ENCODE measurements at regions not wholly inside any gene's neighbourhood (a gene's known extent, or its start where the extent isn't known, plus 50 kb on each side); places are given as distances from the start of the nearest gene placed in this dataset.

DNA sequence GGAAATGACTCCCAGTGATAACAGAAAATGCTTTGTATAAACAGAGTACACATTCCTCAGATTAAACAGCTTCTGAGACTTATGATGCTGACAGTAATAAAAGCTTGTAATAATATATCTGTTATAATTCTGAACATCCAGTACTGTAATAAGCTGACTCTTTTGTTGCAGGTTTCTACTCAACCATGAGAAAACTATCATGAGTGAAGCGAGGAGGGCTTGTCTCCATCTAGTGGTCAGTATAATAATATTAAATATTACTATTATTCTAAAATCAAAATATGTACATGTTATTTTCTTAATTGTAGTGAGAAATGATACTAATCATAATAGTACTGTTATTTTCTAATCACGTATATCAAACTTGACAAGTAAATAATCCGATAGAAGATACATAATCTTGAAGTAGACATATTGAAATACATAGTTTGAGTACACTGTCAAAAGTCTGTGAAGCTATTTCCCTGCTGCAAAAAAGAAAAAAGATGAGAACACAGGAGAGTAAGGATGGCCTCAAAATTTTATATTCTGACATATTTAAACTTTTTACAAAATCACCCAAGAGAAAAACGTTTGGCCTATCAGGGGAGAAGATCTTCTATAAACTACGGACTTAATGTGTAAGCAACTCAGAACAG lies 183.1 kb downstream of the MOXD1 start (continued):
- TF ChIP-seq CREB1 (IDR thresholded peaks at IDR 0.05; ENCODE audit: low read depth) (no peak), RAD21 (IDR thresholded peaks at IDR 0.05; ENCODE audit: insufficient read depth, low read depth, low read length) (peak; percentile 52), MYB (IDR thresholded peaks at IDR 0.05; ENCODE audit: borderline replicate concordance, low read depth, low read length) (no peak)

- intact Hi-C loops (cut with micrococcal nuclease; ENCODE audit: unreplicated experiment), result no loop called here
- BruUV-seq (replicated peaks), result no TSS peak
These were observed 185.5 kb downstream of the MOXD1 start for GRCh38 chr6:132215805-132216204.

DNA sequence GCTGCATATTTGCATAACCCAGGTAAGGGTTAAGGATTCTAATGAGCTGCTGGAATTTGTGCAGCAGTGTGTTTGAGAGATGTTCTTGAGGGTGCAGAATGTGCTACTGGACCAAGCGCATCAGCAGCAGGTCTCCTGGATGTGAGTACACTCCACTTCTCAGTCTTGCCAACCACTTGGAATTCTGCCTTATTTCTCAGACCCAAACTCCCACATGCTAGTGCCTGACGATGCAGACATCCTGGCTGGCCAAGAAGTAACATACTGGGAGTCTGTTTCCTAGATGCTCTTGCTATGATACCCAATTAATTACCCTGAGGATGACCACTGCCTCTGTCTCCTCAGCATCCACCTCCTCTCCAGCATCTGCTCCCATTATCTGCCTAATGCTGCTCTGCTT lies 186.6 kb downstream of the MOXD1 start:
- H3K79me2 ChIP-seq (ENCODE audit: control insufficient read depth, insufficient read depth, low read length), result no peaks in the 10 kb centered on the region
- no peak for DNase-seq (ENCODE audit: low read depth, low spot score)
- H3K27ac ChIP-seq (ENCODE audit: control insufficient read depth, insufficient read depth), result no peak overlapping the region
- no peak overlapping the region for H2AFZ ChIP-seq (ENCODE audit: control insufficient read depth, low read depth, low read length)
- ChIA-PET SMC1A (ENCODE audit: uncharacterized antibody, unreplicated experiment) (interaction anchor here (0.6 kb wide), 1 partner anchor 281 kb away, joined by 3 read pairs; no protein-coding TSS in a partner anchor), RAD21 (ENCODE audit: unreplicated experiment) (no interaction called here), CTCF (no interaction called here), POLR2A (no interaction called here)
- FAIRE-seq, result no peak
- no peak overlapping the region for H3K4me3 ChIP-seq
- H3K36me3 ChIP-seq (ENCODE audit: control insufficient read depth in 2 of 2, insufficient read depth in 2 of 2, low read length in 1 of 2), result no peaks in the 10 kb centered on the region
- H3K9ac ChIP-seq (ENCODE audit: control insufficient read depth, insufficient read depth, low read length), result no peak overlapping the region
- no peaks in the 10 kb centered on the region for H3K9me3 ChIP-seq (replicated peaks; ENCODE audit: control insufficient read depth, insufficient read depth, low read length)
- H3K4me2 ChIP-seq (ENCODE audit: control insufficient read depth, insufficient read depth), result no peak overlapping the region
- WGBS (ENCODE audit: insufficient coverage, insufficient replicate concordance, low lambda C conversion rate, missing lambda C conversion rate), result 44% methylated on average over 2 of the region's 2 CpGs
- no peak for ATAC-seq
- BruUV-seq (replicated peaks), result no TSS peak
- no peaks in the 10 kb centered on the region for H3K4me1 ChIP-seq (ENCODE audit: control insufficient read depth, insufficient read depth, low read length)
- intact Hi-C loops (cut with micrococcal nuclease; ENCODE audit: unreplicated experiment) (no loop called here), in situ Hi-C loops (cut with MboI) (loop anchor here (5.0 kb wide), 1 partner anchor 297 kb away; no protein-coding TSS in a partner anchor)
- no peaks in the 10 kb centered on the region for H4K20me1 ChIP-seq (ENCODE audit: control insufficient read depth, insufficient read depth)
- H3K27me3 ChIP-seq (replicated peaks in 1 of 2; ENCODE audit: control insufficient read depth in 2 of 2, insufficient read depth in 2 of 2, low read length in 1 of 2), result peaks cover 0 to 1% of the 10 kb centered on the region in 2 experiments; a peak in 2 of 4 replicates
- TF ChIP-seq EP300 (IDR thresholded peaks at IDR 0.05; ENCODE audit: borderline replicate concordance in 1 of 2, control insufficient read depth in 1 of 2, low read depth in 2 of 2, low read length in 2 of 2), result no peak
- no peak for TF ChIP-seq IRF5 (IDR thresholded peaks at IDR 0.05; ENCODE audit: borderline replicate concordance)
- no peak for TF ChIP-seq SKIL (IDR thresholded peaks at IDR 0.05; ENCODE audit: low read depth, poor library complexity, severe bottlenecking)
- TF ChIP-seq EGR1 (IDR thresholded peaks at IDR 0.05; ENCODE audit: borderline replicate concordance in 1 of 2, low read depth in 2 of 2, low read length in 2 of 2), result no peak
- TF ChIP-seq SREBF2 (IDR thresholded peaks at IDR 0.05; ENCODE audit: low read length), result no peak
- TF ChIP-seq POLR2AphosphoS5 (IDR thresholded peaks at IDR 0.05; ENCODE audit: low read length), result no peak
- no peak for TF ChIP-seq CREM (IDR thresholded peaks at IDR 0.05; ENCODE audit: low read depth)

More at GRCh38 chr6:132215805-132216204, 185.5 kb downstream of the MOXD1 start:
- POLR2A ChIA-PET, result no interaction called here
- SMC1A ChIA-PET (ENCODE audit: uncharacterized antibody, unreplicated experiment), result interaction anchor here (1.7 kb wide), 1 partner anchor 11 kb away, joined by 4 read pairs; no protein-coding TSS in a partner anchor
- WGBS (ENCODE audit: insufficient coverage, insufficient replicate concordance, low lambda C conversion rate, missing lambda C conversion rate), result 0% methylated on average over 2 of the region's 2 CpGs
- Histone ChIP-seq H3K27me3 (replicated peaks in 1 of 2; ENCODE audit: control insufficient read depth in 2 of 2, insufficient read depth in 2 of 2, low read length in 1 of 2) (no peaks in the 10 kb centered on the region), H3K9ac (ENCODE audit: control insufficient read depth, insufficient read depth, low read length) (no peak overlapping the region), H3K4me1 (ENCODE audit: control insufficient read depth, insufficient read depth, low read length) (no peaks in the 10 kb centered on the region), H3K4me2 (ENCODE audit: control insufficient read depth, insufficient read depth) (no peak overlapping the region), H3K27ac (ENCODE audit: control insufficient read depth, insufficient read depth) (no peak overlapping the region), H3K9me3 (replicated peaks; ENCODE audit: control insufficient read depth, insufficient read depth, low read length) (no peaks in the 10 kb centered on the region), H4K20me1 (ENCODE audit: control insufficient read depth, insufficient read depth) (no peaks in the 10 kb centered on the region), H3K36me3 (ENCODE audit: control insufficient read depth in 2 of 2, insufficient read depth in 2 of 2, low read length in 1 of 2) (no peaks in the 10 kb centered on the region), H2AFZ (ENCODE audit: control insufficient read depth, low read depth, low read length) (no peak overlapping the region), H3K4me3 (no peak overlapping the region), H3K79me2 (ENCODE audit: control insufficient read depth, insufficient read depth, low read length) (no peaks in the 10 kb centered on the region)
- FAIRE-seq (no peak), ATAC-seq (no peak), DNase-seq (ENCODE audit: low read depth, low spot score) (no peak)
- RAD21 ChIA-PET (ENCODE audit: unreplicated experiment), result no interaction called here
- CTCF ChIA-PET, result interaction anchor here (0.6 to 4.2 kb wide), 4 partner anchors 301 to 720 kb away, joined by 3 to 34 read pairs (median 4); no protein-coding TSS in a partner anchor
- TF ChIP-seq ATF7 (IDR thresholded peaks at IDR 0.05; ENCODE audit: low read depth) (no peak), NR2C2 (IDR thresholded peaks at IDR 0.05; ENCODE audit: borderline replicate concordance, control insufficient read depth, insufficient read length, low read depth) (no peak), SP1 (IDR thresholded peaks at IDR 0.05; ENCODE audit: low read depth, low read length) (no peak), EED (IDR thresholded peaks at IDR 0.05; ENCODE audit: low read depth) (no peak), ETV6 (conservative IDR thresholded peaks at IDR 0.05 in 1 of 2, IDR thresholded peaks at IDR 0.05 in 1 of 2; ENCODE audit: borderline replicate concordance in 1 of 2, low read depth in 1 of 2) (no peak)
- in situ Hi-C loops (cut with MboI), result no loop called here

Measured in GM12878 (cell line).